Body of pancreas (tissue), 4 donors: ENCODE measurements at regions not wholly inside any gene's neighbourhood (a gene's known extent, or its start where the extent isn't known, plus 50 kb on each side); places are given as distances from the start of the nearest gene placed in this dataset.

ENCODE experiments used
- ATAC-seq: fragments of 150-250 bp; one replicate; pipeline ENCODE4 v1.9.1; 2016
- DNase-seq, 4 donors: peaks; one replicate each; pipeline ENCODE4 v3.0.0-alpha.2; 2019
- H3K27ac ChIP-seq, 4 donors: fragments of 200-600 bp; sonication (generic); 1 replicate in 3 of 4; 2 replicates in 1 of 4; pipeline versions ENCODE4 v1.5.1 to v1.6.1; 2016 to 2019; ENCODE audit warnings: mild to moderate bottlenecking in 1 of 4, mixed read lengths in 1 of 4, moderate library complexity in 1 of 4
- H3K27me3 ChIP-seq, 2 donors: fragments of 200-600 bp; sonication (generic); one replicate each; pipeline ENCODE4 v1.6.0; 2016; ENCODE audit warnings: mild to moderate bottlenecking in 1 of 2
- H3K36me3 ChIP-seq, 2 donors: fragments of 200-600 bp; sonication (generic); replicated peaks in 1 of 2; 2 replicates each; pipeline ENCODE4 v1.5.1; 2016; ENCODE audit warnings: low read depth in 2 of 2; ENCODE audit not compliant: insufficient read depth in 1 of 2
- H3K4me1 ChIP-seq: fragments of 200-600 bp; sonication (generic); one replicate; pipeline ENCODE4 v1.6.0; 2016
- H3K4me3 ChIP-seq, 2 donors: fragments of 200-600 bp; sonication (generic); 1 replicate in 1 of 2; 2 replicates in 1 of 2; pipeline ENCODE4 v1.5.1; 2016 to 2019
- H3K9me3 ChIP-seq, 3 donors: fragments of 200-600 bp; sonication (generic); 1 replicate in 2 of 3; 2 replicates in 1 of 3; pipeline ENCODE4 v1.5.1; 2016
- CTCF ChIP-seq, 7 experiments: fragments of 450-650 bp in 4 of 7; fragments of 200-600 bp in 3 of 7; sonication (generic) in 3 of 7; IDR thresholded peaks; one replicate each; pipeline ENCODE4 v1.5.1; 2016 to 2019; ENCODE audit warnings: antibody characterized with exemption in 7 of 7
- POLR2A ChIP-seq, 3 donors: fragments of 450-650 bp; IDR thresholded peaks; one replicate each; pipeline ENCODE4 v1.6.1; 2016; ENCODE audit warnings: antibody characterized with exemption in 3 of 3, mild to moderate bottlenecking in 2 of 3
- WGBS, 2 donors: methylation state at CpG; one replicate each; pipeline ENCODE4 v1.1.5; 2017; 5-methylcytosine and 5-hydroxymethylcytosine counted together
- intact Hi-C: fragments of 100-400 bp; cut with DNase I; formaldehyde crosslinking; loops from one replicate; pipeline ENCODE4 v1.15.1; 2023

- H3K36me3 ChIP-seq, result no peaks in the 10 kb centered on the region
- H3K27me3 ChIP-seq, result no peaks in the 10 kb centered on the region
- DNase-seq, result no peak
- intact Hi-C loops, result no loop called here
- H3K9me3 ChIP-seq, result no peaks in the 10 kb centered on the region
- no peak overlapping the region for H3K4me3 ChIP-seq
- TF ChIP-seq CTCF (IDR thresholded peaks at IDR 0.05) (no peak), POLR2A (IDR thresholded peaks at IDR 0.05) (no peak)
- 87 to 89% methylated on average over 9 of the region's 9 CpGs for WGBS, 2 donors
- H3K27ac ChIP-seq, result no peak overlapping the region
- H3K4me1 ChIP-seq, result no peaks in the 10 kb centered on the region
- no peak for ATAC-seq
Observed at GRCh38 chr12:116337312-116337711, 59.8 kb upstream of the MED13L start.

GRCh38 chr12:116338064-116338846, 60.8 kb upstream of the MED13L start:
- Histone ChIP-seq H3K4me3 (no peak overlapping the region), H3K27ac (no peak overlapping the region), H3K27me3 (no peaks in the 10 kb centered on the region), H3K36me3 (no peaks in the 10 kb centered on the region), H3K9me3 (no peaks in the 10 kb centered on the region), H3K4me1 (no peaks in the 10 kb centered on the region)
- intact Hi-C loops, result no loop called here
- TF ChIP-seq CTCF (IDR thresholded peaks at IDR 0.05), result no peak
- no peak for TF ChIP-seq POLR2A (IDR thresholded peaks at IDR 0.05)
- 86 to 88% methylated on average over 11 of the region's 11 CpGs for WGBS, 2 donors
- DNase-seq, result no peak
- ATAC-seq, result no peak

GRCh38 chr12:116339062-116339461, 61.6 kb upstream of the MED13L start:
- ATAC-seq, result no peak
- H3K36me3 ChIP-seq, result no peaks in the 10 kb centered on the region
- no peak for TF ChIP-seq CTCF (IDR thresholded peaks at IDR 0.05)
- no peaks in the 10 kb centered on the region for H3K27me3 ChIP-seq
- H3K27ac ChIP-seq, result no peak overlapping the region
- intact Hi-C loops, result no loop called here
- no peaks in the 10 kb centered on the region for H3K9me3 ChIP-seq
- H3K4me3 ChIP-seq, result no peak overlapping the region
- DNase-seq, result no peak
- 93 to 98% methylated on average over 3 of the region's 3 CpGs for WGBS, 2 donors
- H3K4me1 ChIP-seq, result no peaks in the 10 kb centered on the region

GRCh38 chr12:116339800-116340371, 62.4 kb upstream of the MED13L start:
- no peak for ATAC-seq

More at GRCh38 chr12:116339800-116340371, 62.4 kb upstream of the MED13L start:
- intact Hi-C loops, result no loop called here
- Histone ChIP-seq H3K27ac (no peak overlapping the region), H3K9me3 (no peaks in the 10 kb centered on the region), H3K4me3 (no peak overlapping the region), H3K27me3 (no peaks in the 10 kb centered on the region), H3K4me1 (no peaks in the 10 kb centered on the region), H3K36me3 (no peaks in the 10 kb centered on the region)
- no peak for DNase-seq
- WGBS, 2 donors, result 86 to 97% methylated on average over 3 of the region's 3 CpGs
- TF ChIP-seq POLR2A (IDR thresholded peaks at IDR 0.05) (no peak), CTCF (IDR thresholded peaks at IDR 0.05) (no peak)
